Central memory CD8-positive, alpha-beta T cell (primary cell): ENCODE measurements at regions not wholly inside any gene's neighbourhood (a gene's known extent, or its start where the extent isn't known, plus 50 kb on each side); places are given as distances from the start of the nearest gene placed in this dataset.

Experiments
- ATAC-seq: fragments of 150-1000 bp; cut with Tn5 transposase; replicated peaks from 2 replicates; pipeline ENCODE4 v1.10.0; 2022; ENCODE audit warnings: mild to moderate bottlenecking, moderate FRiP score, moderate number of reproducible peaks; ENCODE audit not compliant: poor library complexity, severe bottlenecking; ENCODE audit errors: extremely low read depth
- DNase-seq, 2 donors: peaks; one replicate each; pipeline ENCODE4 v3.0.0; 2021; ENCODE audit warnings: low spot score in 2 of 2
- H3K27ac Mint-ChIP-seq: one replicate; pipeline ENCODE4 v1.8.0; 2022; ENCODE audit warnings: low read depth, mild to moderate bottlenecking, moderate library complexity, mixed read lengths
- H3K27me3 Mint-ChIP-seq: one replicate; pipeline ENCODE4 v1.8.0; 2022; ENCODE audit warnings: mixed read lengths
- H3K36me3 Mint-ChIP-seq: one replicate; pipeline ENCODE4 v1.8.0; 2022; ENCODE audit warnings: mild to moderate bottlenecking, moderate library complexity, mixed read lengths; ENCODE audit not compliant: insufficient read depth
- H3K4me1 Mint-ChIP-seq: one replicate; pipeline ENCODE4 v1.8.0; 2022; ENCODE audit warnings: mixed read lengths
- H3K4me3 Mint-ChIP-seq: one replicate; pipeline ENCODE4 v1.8.0; 2022; ENCODE audit warnings: mild to moderate bottlenecking, moderate library complexity, mixed read lengths
- H3K9me3 Mint-ChIP-seq: one replicate; pipeline ENCODE4 v1.8.0; 2022; ENCODE audit warnings: mixed read lengths

DNA sequence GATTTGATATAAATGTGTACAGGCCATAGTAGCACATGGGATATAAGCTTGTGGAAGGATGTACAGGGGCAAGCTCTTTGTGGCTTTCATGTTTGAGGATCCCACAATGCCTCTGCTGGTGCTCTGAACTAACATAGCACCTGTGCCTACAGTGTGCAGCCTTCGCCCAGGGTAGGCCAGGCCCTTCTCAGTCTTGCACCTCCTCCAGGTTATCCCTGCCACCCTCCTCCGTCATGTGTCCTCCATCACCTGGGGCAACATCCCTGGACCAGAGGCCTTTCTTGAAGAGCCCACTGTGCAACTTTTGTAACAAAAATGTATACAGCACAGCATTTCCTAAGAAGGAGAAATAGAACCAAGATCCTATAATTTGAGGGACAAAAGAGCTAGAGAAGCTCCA is 306.8 kb downstream of the IRS2 start:
- Mint-ChIP-seq H3K27ac (no peak overlapping the region), H3K27me3 (no peaks in the 10 kb centered on the region), H3K4me1 (no peaks in the 10 kb centered on the region), H3K4me3 (no peak overlapping the region), H3K9me3 (peaks cover 9% of the 10 kb centered on the region), H3K36me3 (no peaks in the 10 kb centered on the region)
- DNase-seq (no peak), ATAC-seq (no peak)

DNA sequence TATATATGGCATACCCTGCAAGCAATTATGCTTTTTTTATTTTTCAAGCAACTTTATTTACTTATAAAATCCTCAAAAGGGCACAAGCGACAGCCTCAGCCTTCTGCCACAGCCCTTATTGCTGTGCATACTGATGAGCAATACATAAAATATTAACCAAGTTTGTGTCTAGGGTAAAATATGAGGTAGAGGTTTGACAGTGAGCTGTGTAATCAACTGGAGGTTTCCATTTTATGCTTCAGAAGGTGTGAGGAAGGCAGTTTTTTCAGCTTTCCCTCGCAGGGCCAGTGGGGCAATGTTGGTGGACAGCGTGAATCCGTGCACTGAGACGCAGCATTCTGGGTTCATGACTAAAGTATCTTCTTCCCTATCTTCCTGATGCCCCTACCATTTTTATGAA is 310.4 kb downstream of the IRS2 start:
- Mint-ChIP-seq H3K27ac (no peak overlapping the region), H3K4me1 (no peaks in the 10 kb centered on the region), H3K4me3 (no peak overlapping the region), H3K36me3 (no peaks in the 10 kb centered on the region), H3K9me3 (peaks cover 10% of the 10 kb centered on the region), H3K27me3 (no peaks in the 10 kb centered on the region)
- DNase-seq (no peak), ATAC-seq (no peak)

- no peaks in the 10 kb centered on the region for H3K36me3 Mint-ChIP-seq
- H3K27me3 Mint-ChIP-seq = no peaks in the 10 kb centered on the region
- ATAC-seq (no peak), DNase-seq (no peak)
- H3K9me3 Mint-ChIP-seq = peaks cover 6% of the 10 kb centered on the region
- no peak overlapping the region for H3K27ac Mint-ChIP-seq
- H3K4me1 Mint-ChIP-seq = no peaks in the 10 kb centered on the region
- H3K4me3 Mint-ChIP-seq = no peak overlapping the region
Measured at GRCh38 chr13:109468123-109468522, 318.3 kb downstream of the IRS2 start.

- no peak for ATAC-seq
- no peak for DNase-seq
- Mint-ChIP-seq H3K4me1 (no peaks in the 10 kb centered on the region), H3K4me3 (no peak overlapping the region), H3K27ac (no peak overlapping the region), H3K36me3 (no peaks in the 10 kb centered on the region), H3K27me3 (no peaks in the 10 kb centered on the region), H3K9me3 (peaks cover 13% of the 10 kb centered on the region)
Measured at GRCh38 chr13:109465148-109465547, 321.2 kb downstream of the IRS2 start.

DNA sequence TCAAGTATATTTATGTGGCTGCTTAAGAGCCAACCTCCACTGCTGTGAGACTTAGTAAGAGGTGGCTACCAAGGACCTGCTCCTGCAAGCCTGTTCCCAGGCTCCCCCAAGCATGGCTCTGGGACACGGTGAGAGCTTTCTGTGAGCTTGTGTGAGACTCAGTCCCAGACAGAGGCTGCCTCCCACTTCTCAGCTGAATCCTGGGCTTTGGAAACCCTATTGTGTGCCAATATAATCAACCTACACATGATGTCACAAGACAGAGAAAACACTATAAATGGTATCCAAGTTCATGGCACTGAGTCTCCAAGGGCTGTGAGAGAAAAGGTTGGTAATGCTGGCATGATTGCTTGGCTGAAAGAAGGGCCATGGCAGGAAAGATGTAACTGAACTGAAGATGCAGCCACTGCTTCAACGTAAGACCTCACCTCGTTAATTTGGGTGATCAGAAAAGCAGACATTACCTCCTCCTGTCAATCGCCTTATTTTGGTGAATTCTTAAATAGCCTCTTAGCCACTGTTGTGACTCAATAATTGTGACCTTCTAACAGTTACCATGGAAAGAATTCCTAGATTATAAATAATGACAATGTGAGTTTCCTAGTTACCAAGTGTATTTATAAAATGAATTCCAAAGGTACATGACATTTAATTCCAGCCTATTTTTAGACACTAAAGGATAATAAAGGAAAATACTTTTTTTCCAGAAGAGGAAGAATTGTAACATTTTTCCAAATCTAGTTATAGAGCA is 332.0 kb downstream of the IRS2 start:
- DNase-seq = no peak
- Mint-ChIP-seq H3K27me3 (no peaks in the 10 kb centered on the region), H3K36me3 (no peaks in the 10 kb centered on the region), H3K4me1 (no peaks in the 10 kb centered on the region), H3K27ac (no peak overlapping the region), H3K4me3 (no peak overlapping the region), H3K9me3 (no peaks in the 10 kb centered on the region)
- no peak for ATAC-seq

GRCh38 chr13:109451726-109452125 is 334.7 kb downstream of the IRS2 start:
- H3K36me3 Mint-ChIP-seq = no peaks in the 10 kb centered on the region
- H3K27me3 Mint-ChIP-seq = no peaks in the 10 kb centered on the region
- DNase-seq (no peak), ATAC-seq (no peak)
- H3K4me3 Mint-ChIP-seq = no peak overlapping the region
- no peaks in the 10 kb centered on the region for H3K9me3 Mint-ChIP-seq
- H3K4me1 Mint-ChIP-seq = no peaks in the 10 kb centered on the region
- no peak overlapping the region for H3K27ac Mint-ChIP-seq

- Mint-ChIP-seq H3K4me3 (no peak overlapping the region), H3K9me3 (peaks cover 12% of the 10 kb centered on the region), H3K36me3 (no peaks in the 10 kb centered on the region), H3K27ac (no peak overlapping the region), H3K4me1 (no peaks in the 10 kb centered on the region), H3K27me3 (no peaks in the 10 kb centered on the region)
- DNase-seq = no peak
- no peak for ATAC-seq
Measured at GRCh38 chr13:109448629-109449028, 337.8 kb downstream of the IRS2 start.

DNA sequence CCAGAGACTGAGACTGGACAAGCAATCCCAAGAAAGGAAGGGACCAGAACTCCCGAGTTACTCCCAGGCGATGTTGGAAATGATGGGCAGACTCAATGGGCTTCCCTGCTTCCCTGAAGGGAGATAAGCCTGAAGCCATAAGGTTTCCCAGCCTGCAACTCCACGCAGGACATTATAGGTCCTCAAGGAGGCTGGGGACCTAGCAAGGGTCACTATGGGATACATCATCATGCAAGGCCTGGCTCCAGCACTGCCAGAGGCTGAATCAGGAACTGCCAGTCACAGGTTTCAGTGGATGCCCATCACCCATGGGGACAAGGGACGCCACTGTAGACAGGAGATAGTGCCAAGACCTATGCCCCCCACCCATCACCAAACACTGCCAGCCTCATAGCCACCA is 338.7 kb downstream of the IRS2 start:
- peaks cover 12% of the 10 kb centered on the region for H3K9me3 Mint-ChIP-seq
- H3K27ac Mint-ChIP-seq = no peak overlapping the region
- no peak overlapping the region for H3K4me3 Mint-ChIP-seq
- no peaks in the 10 kb centered on the region for H3K27me3 Mint-ChIP-seq
- H3K36me3 Mint-ChIP-seq = no peaks in the 10 kb centered on the region
- H3K4me1 Mint-ChIP-seq = no peaks in the 10 kb centered on the region
- DNase-seq = no peak
- ATAC-seq = no peak

GRCh38 chr13:109440320-109440719 is 346.1 kb downstream of the IRS2 start:
- DNase-seq (no peak), ATAC-seq (no peak)
- Mint-ChIP-seq H3K27ac (no peak overlapping the region), H3K4me3 (no peak overlapping the region), H3K36me3 (peaks cover 1% of the 10 kb centered on the region), H3K9me3 (peaks cover 31% of the 10 kb centered on the region), H3K27me3 (no peaks in the 10 kb centered on the region), H3K4me1 (no peaks in the 10 kb centered on the region)

DNA sequence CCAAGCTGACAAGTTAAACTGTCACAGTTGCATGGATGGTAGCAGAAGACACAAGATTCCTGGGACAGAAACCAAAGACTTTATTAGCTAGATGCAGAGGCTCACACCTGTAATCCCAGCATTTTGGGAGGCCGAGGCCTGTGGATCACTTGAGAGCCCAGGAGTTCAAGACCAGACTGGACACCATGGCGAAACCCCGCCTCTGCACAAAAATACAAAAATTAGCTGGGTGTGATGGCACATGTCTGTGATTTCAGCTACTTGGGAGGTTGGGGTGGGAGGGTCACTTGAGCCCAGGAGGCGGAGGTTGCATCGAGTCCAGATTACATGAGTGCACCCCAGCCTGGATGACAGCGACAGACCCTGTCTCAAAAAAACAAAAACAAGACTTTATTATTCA is 346.6 kb downstream of the IRS2 start:
- no peaks in the 10 kb centered on the region for H3K27me3 Mint-ChIP-seq
- no peak overlapping the region for H3K4me3 Mint-ChIP-seq
- ATAC-seq (no peak), DNase-seq (no peak)
- peaks cover 27% of the 10 kb centered on the region for H3K9me3 Mint-ChIP-seq
- peaks cover 1% of the 10 kb centered on the region for H3K36me3 Mint-ChIP-seq
- H3K4me1 Mint-ChIP-seq = no peaks in the 10 kb centered on the region
- no peak overlapping the region for H3K27ac Mint-ChIP-seq

DNA sequence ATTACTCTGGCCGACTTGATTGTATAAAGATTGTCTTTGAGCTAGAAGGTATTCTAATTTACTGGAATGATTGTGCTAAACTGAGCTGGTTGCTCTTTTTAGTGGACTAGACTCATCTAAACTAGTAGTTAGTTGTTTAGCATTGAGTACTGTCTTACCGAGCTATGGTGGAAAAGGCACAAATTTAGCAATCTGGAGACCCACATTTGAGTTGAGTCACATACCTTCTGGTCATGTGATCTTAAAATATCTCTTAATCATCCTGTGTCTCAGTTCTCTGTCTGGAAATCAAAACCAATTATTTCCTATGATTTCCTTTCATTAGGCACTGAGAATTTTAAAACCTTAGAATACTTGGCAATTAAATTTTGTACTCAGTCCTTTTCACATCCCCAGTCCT is 349.5 kb downstream of the IRS2 start:
- no peak for DNase-seq
- H3K27ac Mint-ChIP-seq = no peak overlapping the region
- H3K4me1 Mint-ChIP-seq = no peaks in the 10 kb centered on the region
- H3K4me3 Mint-ChIP-seq = no peak overlapping the region
- H3K36me3 Mint-ChIP-seq = peaks cover 1% of the 10 kb centered on the region
- H3K9me3 Mint-ChIP-seq = peaks cover 32% of the 10 kb centered on the region
- no peaks in the 10 kb centered on the region for H3K27me3 Mint-ChIP-seq
- no peak for ATAC-seq

DNA sequence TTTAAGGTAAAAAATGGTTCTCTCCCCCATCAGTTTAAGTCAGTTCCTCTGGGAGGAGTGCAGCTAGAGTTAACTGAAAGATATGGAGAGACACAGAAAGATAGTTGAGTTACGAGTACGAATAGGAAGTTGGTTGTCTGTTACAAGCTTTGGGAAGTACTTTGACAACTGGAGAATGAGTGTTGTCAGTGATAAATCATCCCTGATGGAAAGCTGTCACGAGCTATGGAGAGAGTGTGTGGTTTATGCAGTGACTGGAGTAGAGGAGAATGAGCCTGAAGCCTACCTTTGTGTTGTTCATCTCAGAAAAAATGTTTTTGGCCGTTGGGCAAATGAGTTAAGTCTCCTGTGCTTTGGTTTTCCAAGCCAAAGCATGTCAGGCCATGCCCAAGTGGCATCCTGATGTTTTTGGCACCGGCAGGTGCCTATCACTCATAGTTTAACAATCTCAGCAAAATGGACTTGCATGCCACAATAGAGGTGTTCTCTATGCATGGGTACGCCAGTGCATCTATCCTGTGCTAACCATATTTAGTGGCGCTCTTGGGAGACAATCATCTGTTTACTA is 350.2 kb downstream of the IRS2 start:
- DNase-seq = no peak
- no peak for ATAC-seq
- H3K4me3 Mint-ChIP-seq = no peak overlapping the region
- H3K9me3 Mint-ChIP-seq = peaks cover 32% of the 10 kb centered on the region
- no peaks in the 10 kb centered on the region for H3K4me1 Mint-ChIP-seq
- H3K27ac Mint-ChIP-seq = no peak overlapping the region
- H3K36me3 Mint-ChIP-seq = no peaks in the 10 kb centered on the region
- no peaks in the 10 kb centered on the region for H3K27me3 Mint-ChIP-seq

GRCh38 chr13:109431217-109431616 is 355.2 kb downstream of the IRS2 start:
- ATAC-seq = no peak
- Mint-ChIP-seq H3K27me3 (no peaks in the 10 kb centered on the region), H3K4me3 (no peak overlapping the region)

More at GRCh38 chr13:109431217-109431616, 355.2 kb downstream of the IRS2 start:
- H3K9me3 Mint-ChIP-seq = peaks cover 26% of the 10 kb centered on the region
- H3K36me3 Mint-ChIP-seq = no peaks in the 10 kb centered on the region
- H3K27ac Mint-ChIP-seq = no peak overlapping the region
- no peak for DNase-seq
- H3K4me1 Mint-ChIP-seq = no peaks in the 10 kb centered on the region
